ENCODE measurements at regions not wholly inside any gene's neighbourhood (a gene's known extent, or its start where the extent isn't known, plus 50 kb on each side); places are given as distances from the start of the nearest gene placed in this dataset.
"Not testable (repeated sequence)": the region's sequence is repeated elsewhere in the genome, so short reads cannot be mapped to it uniquely, and the experiment has no call there.

GRCh38 chr7:156515911-156516790 lies 124.4 kb upstream of the RNF32 start:
- H3K4me3 ChIP-seq (ENCODE audit: low read length), result no peak overlapping the region
- no peaks in the 10 kb centered on the region for H3K27me3 ChIP-seq (ENCODE audit: insufficient read depth, low read length)
- H3K4me1 ChIP-seq (ENCODE audit: insufficient read depth, low read length), result no peaks in the 10 kb centered on the region
- no peaks in the 10 kb centered on the region for H3K36me3 ChIP-seq (ENCODE audit: insufficient read depth, low read length)
- WGBS, result 89% methylated on average over 29 of the region's 29 CpGs
- H3K9me3 ChIP-seq (ENCODE audit: insufficient read depth, low read depth, low read length), result peaks cover 3% of the 10 kb centered on the region; the same call in 1 of the 2 replicates
- no peak overlapping the region for H3K27ac ChIP-seq (ENCODE audit: low read depth, low read length)
- H3K9ac ChIP-seq (ENCODE audit: low read depth, low read length), result no peak overlapping the region

DNA sequence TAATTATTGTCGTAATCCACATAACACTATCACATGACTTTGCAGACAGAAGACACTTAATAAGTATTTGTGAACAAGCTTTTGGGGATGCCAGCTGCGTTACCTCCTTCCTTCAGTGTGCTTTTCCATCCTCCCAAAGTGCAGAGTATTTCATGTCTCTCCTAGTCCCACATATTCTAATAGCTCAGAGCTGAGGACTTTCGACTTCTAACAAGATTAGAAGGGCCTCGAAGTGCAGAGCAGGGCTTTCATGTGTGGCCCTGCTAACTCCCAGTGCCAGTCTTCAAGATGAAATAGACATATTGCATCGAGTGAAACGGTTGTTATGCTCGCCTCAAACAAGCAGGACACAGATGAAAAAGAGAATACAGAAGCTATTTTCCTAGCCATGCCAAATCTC lies 125.7 kb upstream of the RNF32 start:
- Histone ChIP-seq H3K9ac (ENCODE audit: low read depth, low read length) (no peak overlapping the region), H3K27me3 (ENCODE audit: insufficient read depth, low read length) (no peaks in the 10 kb centered on the region), H3K4me1 (ENCODE audit: insufficient read depth, low read length) (no peaks in the 10 kb centered on the region), H3K27ac (ENCODE audit: low read depth, low read length) (no peak overlapping the region), H3K4me3 (ENCODE audit: low read length) (no peak overlapping the region), H3K36me3 (ENCODE audit: insufficient read depth, low read length) (no peaks in the 10 kb centered on the region), H3K9me3 (ENCODE audit: insufficient read depth, low read depth, low read length) (peaks cover 5% of the 10 kb centered on the region; the same call in 1 of the 2 replicates)
- 96% methylated on average over 7 of the region's 7 CpGs for WGBS

GRCh38 chr7:156511426-156511825 lies 129.1 kb upstream of the RNF32 start:
- no peaks in the 10 kb centered on the region for H3K27me3 ChIP-seq (ENCODE audit: insufficient read depth, low read length)
- peaks cover 5% of the 10 kb centered on the region; the same call in 1 of the 2 replicates for H3K9me3 ChIP-seq (ENCODE audit: insufficient read depth, low read depth, low read length)
- WGBS, result 91% methylated on average over 2 of the region's 2 CpGs
- no peak overlapping the region for H3K9ac ChIP-seq (ENCODE audit: low read depth, low read length)
- H3K27ac ChIP-seq (ENCODE audit: low read depth, low read length), result no peak overlapping the region
- H3K4me1 ChIP-seq (ENCODE audit: insufficient read depth, low read length), result no peaks in the 10 kb centered on the region
- no peaks in the 10 kb centered on the region for H3K36me3 ChIP-seq (ENCODE audit: insufficient read depth, low read length)
- H3K4me3 ChIP-seq (ENCODE audit: low read length), result no peak overlapping the region

GRCh38 chr7:156510966-156511365 lies 129.6 kb upstream of the RNF32 start:
- H3K4me1 ChIP-seq (ENCODE audit: insufficient read depth, low read length), result no peaks in the 10 kb centered on the region
- no peaks in the 10 kb centered on the region for H3K27me3 ChIP-seq (ENCODE audit: insufficient read depth, low read length)
- H3K27ac ChIP-seq (ENCODE audit: low read depth, low read length), result no peak overlapping the region
- peaks cover 5% of the 10 kb centered on the region; the same call in 1 of the 2 replicates for H3K9me3 ChIP-seq (ENCODE audit: insufficient read depth, low read depth, low read length)
- no peaks in the 10 kb centered on the region for H3K36me3 ChIP-seq (ENCODE audit: insufficient read depth, low read length)
- H3K4me3 ChIP-seq (ENCODE audit: low read length), result no peak overlapping the region
- no peak overlapping the region for H3K9ac ChIP-seq (ENCODE audit: low read depth, low read length)

DNA sequence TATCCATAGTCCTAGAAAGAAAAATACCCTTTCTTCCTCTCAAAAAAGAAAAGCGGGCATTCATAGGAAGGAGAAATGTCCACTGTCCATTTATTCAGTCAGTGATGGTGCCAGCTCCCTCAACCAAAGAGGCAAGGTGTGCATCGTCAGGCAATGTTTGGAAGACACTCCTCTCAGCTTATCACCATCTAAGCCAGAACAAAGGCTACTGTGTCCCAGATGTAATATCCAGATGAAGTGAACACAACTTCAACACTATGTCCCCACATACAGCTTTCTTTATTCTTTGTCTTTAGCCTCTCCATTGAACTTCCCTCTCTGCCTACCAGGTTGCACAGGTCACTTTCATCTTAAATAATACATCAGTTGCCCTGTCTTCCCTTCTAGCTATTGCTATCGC lies 131.4 kb upstream of the RNF32 start:
- Histone ChIP-seq H3K9me3 (ENCODE audit: insufficient read depth, low read depth, low read length) (peaks cover 5% of the 10 kb centered on the region; the same call in 1 of the 2 replicates), H3K4me1 (ENCODE audit: insufficient read depth, low read length) (no peaks in the 10 kb centered on the region), H3K36me3 (ENCODE audit: insufficient read depth, low read length) (no peaks in the 10 kb centered on the region), H3K27ac (ENCODE audit: low read depth, low read length) (no peak overlapping the region), H3K9ac (ENCODE audit: low read depth, low read length) (no peak overlapping the region), H3K27me3 (ENCODE audit: insufficient read depth, low read length) (no peaks in the 10 kb centered on the region), H3K4me3 (ENCODE audit: low read length) (no peak overlapping the region)
- 84% methylated on average over 3 of the region's 3 CpGs for WGBS

GRCh38 chr7:156505876-156506275 lies 134.7 kb upstream of the RNF32 start:
- no peak overlapping the region for H3K9ac ChIP-seq (ENCODE audit: low read depth, low read length)
- no peaks in the 10 kb centered on the region for H3K36me3 ChIP-seq (ENCODE audit: insufficient read depth, low read length)
- H3K27ac ChIP-seq (ENCODE audit: low read depth, low read length), result no peak overlapping the region
- H3K4me3 ChIP-seq (ENCODE audit: low read length), result no peak overlapping the region
- WGBS, result 93% methylated on average over 10 of the region's 10 CpGs
- no peaks in the 10 kb centered on the region for H3K9me3 ChIP-seq (ENCODE audit: insufficient read depth, low read depth, low read length)
- H3K4me1 ChIP-seq (ENCODE audit: insufficient read depth, low read length), result no peaks in the 10 kb centered on the region
- H3K27me3 ChIP-seq (ENCODE audit: insufficient read depth, low read length), result no peaks in the 10 kb centered on the region

DNA sequence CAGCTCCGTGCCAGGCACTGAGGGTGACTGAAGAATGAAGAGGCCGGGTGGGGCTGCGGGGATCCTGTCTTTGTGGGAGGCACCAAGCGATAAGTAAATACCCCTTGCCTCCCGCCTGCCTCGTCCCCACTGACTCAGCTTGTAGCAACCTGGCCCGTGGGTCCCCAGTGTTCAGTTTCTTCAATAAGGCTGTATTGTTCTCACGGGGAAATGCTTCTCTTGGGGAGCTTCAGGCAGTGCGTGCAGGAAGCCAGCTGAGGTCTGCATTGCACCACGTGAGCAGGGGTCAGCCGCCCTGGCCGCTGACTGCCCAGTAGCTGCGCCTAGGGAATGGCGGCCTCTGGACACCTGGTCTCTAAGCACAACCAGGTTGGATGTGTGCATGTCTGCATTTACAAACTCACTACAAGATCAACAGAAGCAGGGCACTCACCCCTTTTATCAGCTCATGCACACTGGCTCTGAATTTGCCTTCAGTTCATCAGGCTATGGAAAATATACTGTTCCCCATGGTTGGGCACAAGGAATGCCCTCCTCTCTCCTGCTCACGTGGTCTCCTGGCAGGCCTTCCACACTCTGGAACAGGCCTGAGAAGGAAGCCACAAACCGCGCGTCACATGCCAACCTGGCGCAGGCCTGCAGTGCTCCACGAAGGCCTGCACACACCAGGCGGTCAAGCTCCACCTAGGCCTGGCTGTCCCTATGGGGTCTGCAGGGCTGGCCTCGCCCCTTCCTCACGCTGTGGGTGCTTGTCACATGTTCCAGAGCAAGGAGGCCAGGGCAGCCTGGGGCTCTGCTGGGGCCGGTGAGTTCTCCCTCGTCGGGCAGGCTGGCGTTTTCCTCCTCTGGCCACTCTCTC lies 135.7 kb upstream of the RNF32 start:
- Histone ChIP-seq H3K4me1 (ENCODE audit: insufficient read depth, low read length) (no peaks in the 10 kb centered on the region), H3K9me3 (ENCODE audit: insufficient read depth, low read depth, low read length) (no peaks in the 10 kb centered on the region), H3K27me3 (ENCODE audit: insufficient read depth, low read length) (no peaks in the 10 kb centered on the region), H3K4me3 (ENCODE audit: low read length) (no peak overlapping the region), H3K36me3 (ENCODE audit: insufficient read depth, low read length) (no peaks in the 10 kb centered on the region), H3K27ac (ENCODE audit: low read depth, low read length) (no peak overlapping the region), H3K9ac (ENCODE audit: low read depth, low read length) (no peak overlapping the region)
- 93% methylated on average over 27 of the region's 27 CpGs for WGBS

DNA sequence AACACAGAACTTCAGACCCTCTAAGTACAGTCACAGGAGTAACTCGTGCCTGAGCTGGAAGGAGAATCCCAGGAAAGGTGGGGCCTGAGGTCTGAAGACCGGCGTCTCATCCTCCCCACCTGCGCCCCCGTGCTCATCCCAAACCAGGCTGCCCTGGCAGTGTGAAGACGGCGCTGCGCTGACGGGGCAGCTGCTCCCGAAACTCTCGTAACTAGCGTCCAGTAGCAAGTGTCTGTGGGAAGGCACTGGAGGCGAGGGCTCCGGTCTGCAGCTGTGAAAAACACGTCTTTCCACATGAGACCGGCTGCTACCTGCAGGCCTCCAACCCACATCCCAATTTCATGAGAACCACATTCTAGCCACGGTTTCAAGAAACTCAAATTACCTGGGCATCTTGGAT lies 136.6 kb upstream of the RNF32 start:
- Histone ChIP-seq H3K4me1 (ENCODE audit: insufficient read depth, low read length) (no peaks in the 10 kb centered on the region), H3K27me3 (ENCODE audit: insufficient read depth, low read length) (no peaks in the 10 kb centered on the region), H3K36me3 (ENCODE audit: insufficient read depth, low read length) (no peaks in the 10 kb centered on the region), H3K9me3 (ENCODE audit: insufficient read depth, low read depth, low read length) (no peaks in the 10 kb centered on the region), H3K27ac (ENCODE audit: low read depth, low read length) (no peak overlapping the region), H3K4me3 (ENCODE audit: low read length) (no peak overlapping the region), H3K9ac (ENCODE audit: low read depth, low read length) (no peak overlapping the region)
- 92% methylated on average over 17 of the region's 17 CpGs for WGBS

GRCh38 chr7:156503196-156503595 lies 137.4 kb upstream of the RNF32 start:
- H3K4me1 ChIP-seq (ENCODE audit: insufficient read depth, low read length), result no peaks in the 10 kb centered on the region
- no peak overlapping the region for H3K9ac ChIP-seq (ENCODE audit: low read depth, low read length)
- no peak overlapping the region for H3K27ac ChIP-seq (ENCODE audit: low read depth, low read length)
- no peaks in the 10 kb centered on the region for H3K27me3 ChIP-seq (ENCODE audit: insufficient read depth, low read length)
- WGBS, result 88% methylated on average over 5 of the region's 7 CpGs
- no peak overlapping the region for H3K4me3 ChIP-seq (ENCODE audit: low read length)
- no peaks in the 10 kb centered on the region for H3K9me3 ChIP-seq (ENCODE audit: insufficient read depth, low read depth, low read length)
- H3K36me3 ChIP-seq (ENCODE audit: insufficient read depth, low read length), result no peaks in the 10 kb centered on the region

DNA sequence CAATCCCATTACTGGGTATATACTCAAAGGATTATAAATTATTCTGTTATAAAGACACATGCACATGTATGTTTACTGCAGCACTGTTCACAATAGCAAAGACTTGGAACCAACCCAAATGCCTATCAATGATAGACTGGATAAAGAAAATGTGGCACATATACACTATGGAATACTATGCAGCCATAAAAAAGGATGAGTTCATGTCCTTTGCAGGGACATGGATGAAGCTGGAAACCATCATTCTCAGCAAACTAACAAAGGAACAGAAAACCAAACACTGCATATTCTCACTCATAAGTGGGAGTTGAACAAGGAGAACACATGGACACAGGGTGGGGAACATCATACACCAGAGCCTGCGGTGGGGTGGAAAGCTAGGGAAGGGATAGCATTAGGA lies 138.8 kb upstream of the RNF32 start:
- not testable (repeated sequence) for H3K9me3 ChIP-seq (ENCODE audit: insufficient read depth, low read depth, low read length); H3K27ac ChIP-seq (ENCODE audit: low read depth, low read length); H3K27me3 ChIP-seq (ENCODE audit: insufficient read depth, low read length); H3K4me3 ChIP-seq (ENCODE audit: low read length); H3K36me3 ChIP-seq (ENCODE audit: insufficient read depth, low read length); H3K4me1 ChIP-seq (ENCODE audit: insufficient read depth, low read length); H3K9ac ChIP-seq (ENCODE audit: low read depth, low read length)
- WGBS, result 100% methylated on average over 1 of the region's 1 CpG

- no peak overlapping the region for H3K27ac ChIP-seq (ENCODE audit: low read depth, low read length)
- H3K36me3 ChIP-seq (ENCODE audit: insufficient read depth, low read length), result no peaks in the 10 kb centered on the region
- no peak overlapping the region for H3K9ac ChIP-seq (ENCODE audit: low read depth, low read length)
- no peak overlapping the region for H3K4me3 ChIP-seq (ENCODE audit: low read length)
- no peaks in the 10 kb centered on the region for H3K27me3 ChIP-seq (ENCODE audit: insufficient read depth, low read length)
- no peaks in the 10 kb centered on the region for H3K4me1 ChIP-seq (ENCODE audit: insufficient read depth, low read length)
- no peaks in the 10 kb centered on the region for H3K9me3 ChIP-seq (ENCODE audit: insufficient read depth, low read depth, low read length)
- WGBS, result 94% methylated on average over 12 of the region's 12 CpGs
Observed at GRCh38 chr7:156499247-156499881, 141.2 kb upstream of the RNF32 start.

Measured in HUES64 (cell line).